ENCODE measurements at regions not wholly inside any gene's neighbourhood (a gene's known extent, or its start where the extent isn't known, plus 50 kb on each side); places are given as distances from the start of the nearest gene placed in this dataset.

DNA sequence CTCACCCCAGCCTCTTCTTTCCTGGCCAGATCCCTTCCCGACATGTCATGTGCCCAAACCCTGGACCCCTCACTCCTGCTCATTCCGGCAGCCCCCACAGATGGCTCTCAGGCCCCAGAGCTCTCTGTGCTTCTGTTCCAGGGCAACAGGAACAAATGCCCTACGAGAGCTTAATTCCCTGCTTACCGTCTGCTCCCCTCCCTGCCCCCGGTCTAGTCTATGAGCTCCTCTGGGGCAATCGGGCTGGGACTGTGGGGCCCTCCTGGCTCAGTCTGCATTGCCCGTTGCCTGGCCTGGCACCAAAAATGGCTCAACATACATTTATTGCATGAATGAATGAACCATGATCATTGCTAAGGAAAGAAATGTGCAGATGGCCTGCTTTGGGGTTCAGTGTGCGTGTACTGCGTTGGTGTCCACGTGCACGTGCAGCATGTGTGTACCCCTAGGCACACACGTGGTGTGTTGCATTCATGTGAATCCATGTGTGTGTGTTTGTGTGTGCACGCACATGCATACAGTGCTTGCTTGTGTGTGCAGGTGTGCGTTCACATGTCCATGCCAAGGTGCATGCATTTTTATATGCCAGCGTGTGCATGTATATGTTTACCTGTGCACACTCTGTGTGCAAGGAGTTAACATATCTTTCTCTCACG, 201.2 kb upstream of the IER5L start:
- no peak for ATAC-seq
- no peak for TF ChIP-seq TOX (CRISPR knock-in tag; IDR thresholded peaks at IDR 0.05; ENCODE audit: borderline replicate concordance)
- TF ChIP-seq RARB (CRISPR knock-in tag; IDR thresholded peaks at IDR 0.05), result no peak
- TF ChIP-seq, protein P1, sequence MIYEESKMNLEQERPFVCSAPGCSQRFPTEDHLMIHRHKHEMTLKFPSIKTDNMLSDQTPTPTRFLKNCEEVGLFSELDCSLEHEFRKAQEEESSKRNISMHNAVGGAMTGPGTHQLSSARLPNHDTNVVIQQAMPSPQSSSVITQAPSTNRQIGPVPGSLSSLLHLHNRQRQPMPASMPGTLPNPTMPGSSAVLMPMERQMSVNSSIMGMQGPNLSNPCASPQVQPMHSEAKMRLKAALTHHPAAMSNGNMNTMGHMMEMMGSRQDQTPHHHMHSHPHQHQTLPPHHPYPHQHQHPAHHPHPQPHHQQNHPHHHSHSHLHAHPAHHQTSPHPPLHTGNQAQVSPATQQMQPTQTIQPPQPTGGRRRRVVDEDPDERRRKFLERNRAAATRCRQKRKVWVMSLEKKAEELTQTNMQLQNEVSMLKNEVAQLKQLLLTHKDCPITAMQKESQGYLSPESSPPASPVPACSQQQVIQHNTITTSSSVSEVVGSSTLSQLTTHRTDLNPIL (CRISPR knock-in tag; IDR thresholded peaks at IDR 0.05; ENCODE audit: low read depth), result no peak
- TF ChIP-seq PPARA (CRISPR knock-in tag; IDR thresholded peaks at IDR 0.05; ENCODE audit: borderline replicate concordance), result no peak
- TF ChIP-seq GLIS3 (CRISPR knock-in tag; IDR thresholded peaks at IDR 0.05), result no peak

DNA sequence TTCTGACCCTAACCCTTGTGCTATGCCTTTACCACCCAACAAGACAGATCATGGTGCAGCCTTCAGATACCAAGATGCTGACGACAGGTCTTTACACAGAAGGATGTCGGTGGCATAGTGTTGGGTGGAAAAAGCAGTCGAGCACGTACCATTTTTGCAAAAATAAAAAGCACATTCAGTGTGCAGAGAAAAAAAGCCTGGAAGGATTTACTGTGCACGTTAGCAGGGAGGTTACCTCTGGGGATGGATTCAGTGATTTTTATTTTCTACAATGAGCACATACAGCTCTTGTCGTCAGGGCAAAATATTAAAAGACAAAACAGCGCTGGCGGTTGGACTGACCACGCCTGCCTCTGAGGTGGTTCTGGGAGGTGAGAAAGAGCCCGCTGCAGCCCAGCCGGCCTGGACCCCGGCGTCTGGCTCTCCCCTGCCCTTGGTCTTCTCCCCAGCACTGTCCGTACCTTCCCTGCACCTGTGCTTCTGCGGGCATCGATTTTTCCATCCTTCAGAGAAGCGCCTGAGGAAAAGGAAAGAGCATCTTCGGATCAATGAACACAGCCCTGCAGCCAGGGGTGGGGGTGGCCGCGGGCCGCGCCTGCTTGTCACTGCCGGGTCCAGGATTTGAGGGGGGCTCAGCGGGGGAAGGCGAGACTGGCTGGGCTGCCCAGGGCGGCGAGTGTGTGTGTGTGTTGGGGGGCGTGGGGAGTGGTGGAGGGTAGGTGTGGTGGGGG, 200.0 kb upstream of the IER5L start:
- TF ChIP-seq ZFP3 (CRISPR knock-in tag; IDR thresholded peaks at IDR 0.05), result no peak
- no peak for TF ChIP-seq ISL1 (CRISPR knock-in tag; IDR thresholded peaks at IDR 0.05)
- TF ChIP-seq BACH2 (CRISPR knock-in tag; IDR thresholded peaks at IDR 0.05; ENCODE audit: borderline replicate concordance), result no peak
- no peak for TF ChIP-seq ESRRG (CRISPR knock-in tag; IDR thresholded peaks at IDR 0.05)
- no peak for ATAC-seq

DNA sequence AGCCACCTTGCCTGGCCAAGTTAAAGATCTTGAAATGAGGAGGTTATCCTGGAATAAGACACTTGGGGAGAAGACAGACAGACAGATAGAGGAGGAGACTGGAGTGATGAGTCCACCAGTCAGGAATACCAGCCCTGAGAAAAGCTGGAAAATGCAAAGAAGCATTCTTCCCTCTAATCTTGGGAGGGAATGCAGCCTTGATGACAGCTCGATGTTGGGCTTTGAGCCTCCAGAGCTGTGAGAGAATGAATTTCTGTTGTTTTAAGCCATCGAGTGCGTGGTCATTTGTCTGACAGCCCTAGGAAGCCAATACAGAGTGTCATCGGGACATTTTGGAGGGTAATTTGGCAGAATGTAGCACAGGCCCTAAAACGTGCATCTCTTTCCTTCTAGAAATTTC, 199.1 kb upstream of the IER5L start:
- ATAC-seq, result no peak
- no peak for TF ChIP-seq TOX (CRISPR knock-in tag; IDR thresholded peaks at IDR 0.05; ENCODE audit: borderline replicate concordance)
- TF ChIP-seq, protein P2, sequence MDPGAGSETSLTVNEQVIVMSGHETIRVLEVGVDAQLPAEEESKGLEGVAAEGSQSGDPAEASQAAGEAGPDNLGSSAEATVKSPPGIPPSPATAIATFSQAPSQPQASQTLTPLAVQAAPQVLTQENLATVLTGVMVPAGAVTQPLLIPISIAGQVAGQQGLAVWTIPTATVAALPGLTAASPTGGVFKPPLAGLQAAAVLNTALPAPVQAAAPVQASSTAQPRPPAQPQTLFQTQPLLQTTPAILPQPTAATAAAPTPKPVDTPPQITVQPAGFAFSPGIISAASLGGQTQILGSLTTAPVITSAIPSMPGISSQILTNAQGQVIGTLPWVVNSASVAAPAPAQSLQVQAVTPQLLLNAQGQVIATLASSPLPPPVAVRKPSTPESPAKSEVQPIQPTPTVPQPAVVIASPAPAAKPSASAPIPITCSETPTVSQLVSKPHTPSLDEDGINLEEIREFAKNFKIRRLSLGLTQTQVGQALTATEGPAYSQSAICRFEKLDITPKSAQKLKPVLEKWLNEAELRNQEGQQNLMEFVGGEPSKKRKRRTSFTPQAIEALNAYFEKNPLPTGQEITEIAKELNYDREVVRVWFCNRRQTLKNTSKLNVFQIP (CRISPR knock-in tag; IDR thresholded peaks at IDR 0.05; ENCODE audit: borderline replicate concordance, low read depth), result no peak
- no peak for TF ChIP-seq ZNF8 (CRISPR knock-in tag; IDR thresholded peaks at IDR 0.05)
- no peak for TF ChIP-seq PPARA (CRISPR knock-in tag; IDR thresholded peaks at IDR 0.05; ENCODE audit: borderline replicate concordance)
- TF ChIP-seq ZC3H10 (CRISPR knock-in tag; IDR thresholded peaks at IDR 0.05), result no peak
- TF ChIP-seq SNAI2 (CRISPR knock-in tag; IDR thresholded peaks at IDR 0.05), result no peak

DNA sequence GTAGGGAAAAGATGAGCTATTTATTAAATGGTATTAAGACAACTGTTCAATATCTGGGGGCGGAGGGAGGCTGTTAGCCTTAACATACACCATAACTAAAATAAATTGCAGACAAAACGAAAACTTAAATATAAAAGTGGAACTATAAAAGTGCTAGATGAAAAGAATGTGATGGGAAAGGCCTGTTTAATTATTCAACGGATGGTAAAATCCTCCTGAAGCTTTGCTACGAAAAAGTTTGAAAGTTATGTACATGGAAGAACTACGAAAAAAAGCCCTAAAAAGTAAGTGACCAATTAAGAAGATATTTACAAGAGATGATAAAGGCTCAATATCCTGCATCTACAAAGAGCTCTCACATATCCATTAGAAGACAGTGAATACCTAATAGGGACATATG, 197.8 kb upstream of the IER5L start:
- no peak for ATAC-seq

DNA sequence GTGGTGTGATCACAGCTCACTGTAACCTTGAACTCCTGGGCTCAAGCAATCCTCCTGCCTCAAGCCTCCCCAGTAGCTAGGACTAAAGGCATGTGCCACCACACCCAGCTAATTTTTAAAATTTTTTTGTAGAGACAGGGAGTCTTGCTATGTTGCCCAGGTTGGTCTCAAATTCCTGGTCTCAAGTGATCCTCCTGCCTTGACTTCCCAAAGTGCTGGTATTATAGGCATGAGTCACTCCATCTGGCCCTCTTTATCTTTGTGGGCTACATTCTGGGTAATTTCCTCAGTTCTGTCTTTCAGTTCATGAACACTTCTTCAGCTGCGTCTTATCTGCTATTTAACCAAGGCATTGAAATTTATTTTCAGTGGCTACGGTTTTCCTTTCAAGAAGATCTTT, 196.6 kb upstream of the IER5L start:
- TF ChIP-seq ARNTL (CRISPR knock-in tag; IDR thresholded peaks at IDR 0.05; ENCODE audit: borderline replicate concordance, low read depth) (no peak), OSR1 (CRISPR knock-in tag; IDR thresholded peaks at IDR 0.05) (no peak), ZNF8 (CRISPR knock-in tag; IDR thresholded peaks at IDR 0.05) (no peak), RARB (CRISPR knock-in tag; IDR thresholded peaks at IDR 0.05) (no peak), GLIS3 (CRISPR knock-in tag; IDR thresholded peaks at IDR 0.05) (no peak), TOX (CRISPR knock-in tag; IDR thresholded peaks at IDR 0.05; ENCODE audit: borderline replicate concordance) (no peak)
- TF ChIP-seq, protein P3, sequence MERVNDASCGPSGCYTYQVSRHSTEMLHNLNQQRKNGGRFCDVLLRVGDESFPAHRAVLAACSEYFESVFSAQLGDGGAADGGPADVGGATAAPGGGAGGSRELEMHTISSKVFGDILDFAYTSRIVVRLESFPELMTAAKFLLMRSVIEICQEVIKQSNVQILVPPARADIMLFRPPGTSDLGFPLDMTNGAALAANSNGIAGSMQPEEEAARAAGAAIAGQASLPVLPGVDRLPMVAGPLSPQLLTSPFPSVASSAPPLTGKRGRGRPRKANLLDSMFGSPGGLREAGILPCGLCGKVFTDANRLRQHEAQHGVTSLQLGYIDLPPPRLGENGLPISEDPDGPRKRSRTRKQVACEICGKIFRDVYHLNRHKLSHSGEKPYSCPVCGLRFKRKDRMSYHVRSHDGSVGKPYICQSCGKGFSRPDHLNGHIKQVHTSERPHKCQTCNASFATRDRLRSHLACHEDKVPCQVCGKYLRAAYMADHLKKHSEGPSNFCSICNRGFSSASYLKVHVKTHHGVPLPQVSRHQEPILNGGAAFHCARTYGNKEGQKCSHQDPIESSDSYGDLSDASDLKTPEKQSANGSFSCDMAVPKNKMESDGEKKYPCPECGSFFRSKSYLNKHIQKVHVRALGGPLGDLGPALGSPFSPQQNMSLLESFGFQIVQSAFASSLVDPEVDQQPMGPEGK (CRISPR knock-in tag; IDR thresholded peaks at IDR 0.05; ENCODE audit: borderline replicate concordance), result no peak
- TF ChIP-seq, protein P1 (CRISPR knock-in tag; IDR thresholded peaks at IDR 0.05; ENCODE audit: low read depth), result no peak
- ATAC-seq, result no peak

More for the DNA sequence above, 197.8 kb upstream of the IER5L start:
- no peak for TF ChIP-seq PPARA (CRISPR knock-in tag; IDR thresholded peaks at IDR 0.05; ENCODE audit: borderline replicate concordance)

DNA sequence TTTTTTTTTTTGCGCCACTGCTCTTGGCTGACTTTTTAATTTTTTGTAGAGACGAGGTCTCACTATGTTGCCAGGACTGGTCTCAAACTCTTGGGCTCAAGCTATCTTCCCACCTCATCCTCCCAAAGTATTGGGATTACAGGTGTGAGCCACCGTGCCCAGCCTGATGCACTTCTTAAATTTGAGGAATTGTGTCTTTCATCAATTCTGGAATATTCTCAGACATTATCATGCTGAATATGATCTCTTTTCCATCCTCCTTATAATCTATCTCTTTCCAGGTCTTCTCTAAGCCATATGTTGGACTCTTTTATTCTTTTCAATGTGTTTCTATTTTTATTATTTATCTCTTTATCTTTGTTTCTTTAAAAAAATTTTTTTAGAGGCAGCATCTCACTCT, 196.2 kb upstream of the IER5L start:
- TF ChIP-seq, protein P4, sequence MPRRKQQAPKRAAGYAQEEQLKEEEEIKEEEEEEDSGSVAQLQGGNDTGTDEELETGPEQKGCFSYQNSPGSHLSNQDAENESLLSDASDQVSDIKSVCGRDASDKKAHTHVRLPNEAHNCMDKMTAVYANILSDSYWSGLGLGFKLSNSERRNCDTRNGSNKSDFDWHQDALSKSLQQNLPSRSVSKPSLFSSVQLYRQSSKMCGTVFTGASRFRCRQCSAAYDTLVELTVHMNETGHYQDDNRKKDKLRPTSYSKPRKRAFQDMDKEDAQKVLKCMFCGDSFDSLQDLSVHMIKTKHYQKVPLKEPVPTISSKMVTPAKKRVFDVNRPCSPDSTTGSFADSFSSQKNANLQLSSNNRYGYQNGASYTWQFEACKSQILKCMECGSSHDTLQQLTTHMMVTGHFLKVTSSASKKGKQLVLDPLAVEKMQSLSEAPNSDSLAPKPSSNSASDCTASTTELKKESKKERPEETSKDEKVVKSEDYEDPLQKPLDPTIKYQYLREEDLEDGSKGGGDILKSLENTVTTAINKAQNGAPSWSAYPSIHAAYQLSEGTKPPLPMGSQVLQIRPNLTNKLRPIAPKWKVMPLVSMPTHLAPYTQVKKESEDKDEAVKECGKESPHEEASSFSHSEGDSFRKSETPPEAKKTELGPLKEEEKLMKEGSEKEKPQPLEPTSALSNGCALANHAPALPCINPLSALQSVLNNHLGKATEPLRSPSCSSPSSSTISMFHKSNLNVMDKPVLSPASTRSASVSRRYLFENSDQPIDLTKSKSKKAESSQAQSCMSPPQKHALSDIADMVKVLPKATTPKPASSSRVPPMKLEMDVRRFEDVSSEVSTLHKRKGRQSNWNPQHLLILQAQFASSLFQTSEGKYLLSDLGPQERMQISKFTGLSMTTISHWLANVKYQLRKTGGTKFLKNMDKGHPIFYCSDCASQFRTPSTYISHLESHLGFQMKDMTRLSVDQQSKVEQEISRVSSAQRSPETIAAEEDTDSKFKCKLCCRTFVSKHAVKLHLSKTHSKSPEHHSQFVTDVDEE (CRISPR knock-in tag; IDR thresholded peaks at IDR 0.05), result no peak
- TF ChIP-seq BACH2 (CRISPR knock-in tag; IDR thresholded peaks at IDR 0.05; ENCODE audit: borderline replicate concordance) (no peak), ZFP3 (CRISPR knock-in tag; IDR thresholded peaks at IDR 0.05) (no peak), ZFP30 (CRISPR knock-in tag; IDR thresholded peaks at IDR 0.05) (no peak), OSR1 (CRISPR knock-in tag; IDR thresholded peaks at IDR 0.05) (no peak), CSDC2 (CRISPR knock-in tag; IDR thresholded peaks at IDR 0.05) (no peak), ZNF70 (CRISPR knock-in tag; IDR thresholded peaks at IDR 0.05) (no peak)
- ATAC-seq, result no peak

All from SK-N-SH treated with all-trans-retinoic acid at 6 μM for 48 hours (cell line).